H9 (cell line): ENCODE measurements at regions not wholly inside any gene's neighbourhood (a gene's known extent, or its start where the extent isn't known, plus 50 kb on each side); places are given as distances from the start of the nearest gene placed in this dataset.

ENCODE experiments used
- DNase-seq: peaks from one replicate; pipeline ENCODE4 v3.0.0-alpha.2; 2017
- H2AFZ ChIP-seq: one replicate; pipeline ENCODE4 v1.6.1; 2013; ENCODE audit warnings: mild to moderate bottlenecking, low read length, control low read depth, moderate library complexity
- H2AK5ac ChIP-seq: 2 replicates; pipeline ENCODE4 v1.6.1; 2013; ENCODE audit warnings: low read length, control low read depth, mixed read lengths; ENCODE audit not compliant: insufficient read length
- H2BK120ac ChIP-seq: one replicate; pipeline ENCODE4 v1.6.1; 2013; ENCODE audit warnings: low read depth, mild to moderate bottlenecking, low read length, control low read depth, inconsistent platforms; ENCODE audit not compliant: poor library complexity, severe bottlenecking
- H2BK12ac ChIP-seq: 2 replicates; pipeline ENCODE4 v1.6.1; 2013; ENCODE audit warnings: low read length, control low read depth, mixed read lengths, low read depth; ENCODE audit not compliant: insufficient read length
- H2BK15ac ChIP-seq: 2 replicates; pipeline ENCODE4 v1.6.1; 2013; ENCODE audit warnings: low read depth, low read length, control low read depth
- H2BK20ac ChIP-seq: one replicate; pipeline ENCODE4 v1.6.1; 2013; ENCODE audit warnings: low read depth, mild to moderate bottlenecking, low read length, control low read depth, inconsistent platforms; ENCODE audit not compliant: poor library complexity, severe bottlenecking
- H2BK5ac ChIP-seq: 2 replicates; pipeline ENCODE4 v1.6.1; 2013; ENCODE audit warnings: low read length, control low read depth, mixed read lengths; ENCODE audit not compliant: insufficient read length
- H3K14ac ChIP-seq: 2 replicates; pipeline ENCODE4 v1.6.1; 2013; ENCODE audit warnings: low read length, control low read depth; ENCODE audit not compliant: insufficient read depth
- H3K18ac ChIP-seq: 2 replicates; pipeline ENCODE4 v1.6.1; 2013; ENCODE audit warnings: low read depth, mild to moderate bottlenecking, mixed read lengths, low read length, control low read depth; ENCODE audit not compliant: insufficient read length
- H3K23ac ChIP-seq: 2 replicates; pipeline ENCODE4 v1.6.1; 2013; ENCODE audit warnings: low read length, control low read depth, mixed read lengths, low read depth; ENCODE audit not compliant: insufficient read length
- H3K23me2 ChIP-seq: 2 replicates; pipeline ENCODE4 v1.6.1; 2013; ENCODE audit warnings: low read depth, mild to moderate bottlenecking, mixed read lengths, low read length, control low read depth; ENCODE audit not compliant: insufficient read length, poor library complexity, severe bottlenecking
- H3K27ac ChIP-seq: 2 replicates; pipeline ENCODE4 v1.5.1; 2013; ENCODE audit warnings: low read length, control low read depth, mixed read lengths, low read depth; ENCODE audit not compliant: insufficient read length
- H3K27me3 ChIP-seq: 2 replicates; pipeline ENCODE4 v1.6.1; 2013; ENCODE audit warnings: low read length, control low read depth, inconsistent platforms; ENCODE audit not compliant: insufficient read depth
- H3K4ac ChIP-seq: 2 replicates; pipeline ENCODE4 v1.6.1; 2013; ENCODE audit warnings: low read depth, mild to moderate bottlenecking, control low read depth, inconsistent platforms, low read length, moderate library complexity
- H3K4me1 ChIP-seq: 2 replicates; pipeline ENCODE4 v1.6.1; 2013; ENCODE audit warnings: low read length, control low read depth, inconsistent platforms; ENCODE audit not compliant: insufficient read depth
- H3K4me2 ChIP-seq: 2 replicates; pipeline ENCODE4 v1.6.1; 2013; ENCODE audit warnings: low read length, control low read depth, mixed read lengths; ENCODE audit not compliant: insufficient read length, insufficient read depth
- H3K56ac ChIP-seq: 2 replicates; pipeline ENCODE4 v1.6.1; 2013; ENCODE audit warnings: low read depth, mild to moderate bottlenecking, mixed read lengths, low read length, control low read depth; ENCODE audit not compliant: insufficient read length
- H3K79me1 ChIP-seq: 2 replicates; pipeline ENCODE4 v1.6.1; 2013; ENCODE audit warnings: low read depth, mild to moderate bottlenecking, moderate library complexity, low read length, control low read depth, inconsistent platforms; ENCODE audit not compliant: insufficient read depth, poor library complexity, severe bottlenecking
- H3K79me2 ChIP-seq: 2 replicates; pipeline ENCODE4 v1.6.1; 2013; ENCODE audit warnings: low read length, control low read depth, inconsistent platforms; ENCODE audit not compliant: insufficient read depth
- H3K9ac ChIP-seq: 2 replicates; pipeline ENCODE4 v1.6.1; 2013; ENCODE audit warnings: low read length, control low read depth, mixed read lengths; ENCODE audit not compliant: insufficient read length; ENCODE audit errors: extremely low read depth
- H3K9me3 ChIP-seq: one replicate; pipeline ENCODE4 v1.6.1; 2013; ENCODE audit warnings: low read depth, low read length, inconsistent platforms; ENCODE audit not compliant: control insufficient read depth
- H3T11ph ChIP-seq: one replicate; pipeline ENCODE4 v1.6.1; 2013; ENCODE audit warnings: mild to moderate bottlenecking, low read length, control low read depth, inconsistent platforms
- H4K20me1 ChIP-seq: one replicate; pipeline ENCODE4 v1.6.1; 2013; ENCODE audit not compliant: control insufficient read depth, insufficient read length, insufficient read depth
- H4K5ac ChIP-seq: 2 replicates; pipeline ENCODE4 v1.6.1; 2013; ENCODE audit warnings: low read depth, mild to moderate bottlenecking, mixed read lengths, low read length, control low read depth; ENCODE audit not compliant: insufficient read length
- H4K8ac ChIP-seq: replicated peaks from 2 replicates; pipeline ENCODE4 v1.6.1; 2013; ENCODE audit warnings: low read length, control low read depth, mixed read lengths, low read depth; ENCODE audit not compliant: insufficient read length
- H4K91ac ChIP-seq: 2 replicates; pipeline ENCODE4 v1.6.1; 2013; ENCODE audit warnings: low read depth, mild to moderate bottlenecking, moderate library complexity, mixed read lengths, low read length, control low read depth; ENCODE audit not compliant: insufficient read length
- H3K27ac Mint-ChIP-seq, 3 experiments: 2 replicates in 2 of 3; 3 replicates in 1 of 3; pipeline ENCODE4 v1.8.0; 2020 to 2021; ENCODE audit warnings: mixed read lengths in 3 of 3, mild to moderate bottlenecking in 1 of 3, moderate library complexity in 1 of 3
- H3K27me3 Mint-ChIP-seq: 2 replicates; pipeline ENCODE4 v1.8.0; 2021; ENCODE audit warnings: low read depth, mild to moderate bottlenecking, moderate library complexity, mixed read lengths
- H3K36me3 Mint-ChIP-seq, 3 experiments: 2 replicates in 2 of 3; 3 replicates in 1 of 3; pipeline ENCODE4 v1.8.0; 2020 to 2021; ENCODE audit warnings: low read depth in 3 of 3, mixed read lengths in 3 of 3; ENCODE audit not compliant: insufficient read depth in 1 of 3
- H3K4me1 Mint-ChIP-seq, 2 experiments: 2 replicates each; pipeline ENCODE4 v1.8.0; 2020; ENCODE audit warnings: mixed read lengths in 2 of 2
- H3K4me3 Mint-ChIP-seq, 2 experiments: 2 replicates in 1 of 2; 3 replicates in 1 of 2; pipeline ENCODE4 v1.8.0; 2020 to 2021; ENCODE audit warnings: mild to moderate bottlenecking in 2 of 2, mixed read lengths in 2 of 2, moderate library complexity in 1 of 2
- H3K9me3 Mint-ChIP-seq, 2 experiments: 2 replicates in 1 of 2; 3 replicates in 1 of 2; pipeline ENCODE4 v1.8.0; 2020; ENCODE audit warnings: mild to moderate bottlenecking in 2 of 2, mixed read lengths in 2 of 2, moderate library complexity in 1 of 2
- WGBS: extraction: QIAGEN DNeasy Blood & Tissue Kit; methylation state at CpG from one replicate; pipeline ENCODE4 v1.1.7; 2013; ENCODE audit warnings: missing lambda C conversion rate, low lambda C conversion rate, mixed read lengths; ENCODE audit not compliant: insufficient read length; ENCODE audit errors: extremely low coverage; 5-methylcytosine and 5-hydroxymethylcytosine counted together
- TF ChIP-seq, protein P1 (sequence below): fragments of 200-600 bp; sonication (generic); conservative IDR thresholded peaks from 3 replicates; pipeline ENCODE4 v1.8.0; 2021; ENCODE audit warnings: antibody characterized with exemption, mild to moderate bottlenecking

GRCh38 chr5:124865603-124866354 lies 119.3 kb upstream of the ZNF608 start:
- Histone ChIP-seq H3T11ph (no peak overlapping the region), H2BK120ac (no peak overlapping the region), H4K5ac (no peak overlapping the region), H3K4ac (no peak overlapping the region), H2BK20ac (no peak overlapping the region), H3K79me1 (no peaks in the 10 kb centered on the region), H3K9me3 (no peaks in the 10 kb centered on the region), H3K23ac (no peak overlapping the region), H4K8ac (no peak overlapping the region), H3K23me2 (no peaks in the 10 kb centered on the region), H2AFZ (no peak overlapping the region), H3K27ac (no peak overlapping the region), H2AK5ac (no peak overlapping the region), H4K20me1 (no peaks in the 10 kb centered on the region), H3K18ac (no peak overlapping the region), H3K4me1 (no peaks in the 10 kb centered on the region; the same call in 1 of the 2 replicates), H2BK5ac (no peak overlapping the region), H3K9ac (no peak overlapping the region), H3K27me3 (no peaks in the 10 kb centered on the region), H2BK15ac (no peak overlapping the region), H3K4me2 (no peak overlapping the region), H3K56ac (no peak overlapping the region), H3K14ac (no peak overlapping the region), H3K79me2 (no peaks in the 10 kb centered on the region), H2BK12ac (no peak overlapping the region), H4K91ac (no peak overlapping the region)
- TF ChIP-seq, protein P1, sequence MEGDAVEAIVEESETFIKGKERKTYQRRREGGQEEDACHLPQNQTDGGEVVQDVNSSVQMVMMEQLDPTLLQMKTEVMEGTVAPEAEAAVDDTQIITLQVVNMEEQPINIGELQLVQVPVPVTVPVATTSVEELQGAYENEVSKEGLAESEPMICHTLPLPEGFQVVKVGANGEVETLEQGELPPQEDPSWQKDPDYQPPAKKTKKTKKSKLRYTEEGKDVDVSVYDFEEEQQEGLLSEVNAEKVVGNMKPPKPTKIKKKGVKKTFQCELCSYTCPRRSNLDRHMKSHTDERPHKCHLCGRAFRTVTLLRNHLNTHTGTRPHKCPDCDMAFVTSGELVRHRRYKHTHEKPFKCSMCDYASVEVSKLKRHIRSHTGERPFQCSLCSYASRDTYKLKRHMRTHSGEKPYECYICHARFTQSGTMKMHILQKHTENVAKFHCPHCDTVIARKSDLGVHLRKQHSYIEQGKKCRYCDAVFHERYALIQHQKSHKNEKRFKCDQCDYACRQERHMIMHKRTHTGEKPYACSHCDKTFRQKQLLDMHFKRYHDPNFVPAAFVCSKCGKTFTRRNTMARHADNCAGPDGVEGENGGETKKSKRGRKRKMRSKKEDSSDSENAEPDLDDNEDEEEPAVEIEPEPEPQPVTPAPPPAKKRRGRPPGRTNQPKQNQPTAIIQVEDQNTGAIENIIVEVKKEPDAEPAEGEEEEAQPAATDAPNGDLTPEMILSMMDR: no peak
- Mint-ChIP-seq H3K4me1 (peaks cover 9 to 12% of the 10 kb centered on the region in 2 experiments), H3K27me3 (no peaks in the 10 kb centered on the region; the same call in 1 of the 2 replicates), H3K36me3 (peaks cover 0 to 4% (median 0%) of the 10 kb centered on the region in 3 experiments; a peak in 1 of 7 replicates), H3K9me3 (no peaks in the 10 kb centered on the region; a peak in 1 of 5 replicates), H3K4me3 (no peak overlapping the region), H3K27ac (no peak overlapping the region)
- WGBS: no CpG with 5 or more reads among the region's 4 CpGs
- no peak for DNase-seq
